ENCODE measurements at regions not wholly inside any gene's neighbourhood (a gene's known extent, or its start where the extent isn't known, plus 50 kb on each side); places are given as distances from the start of the nearest gene placed in this dataset.
"Not testable (repeated sequence)": the region's sequence is repeated elsewhere in the genome, so short reads cannot be mapped to it uniquely, and the experiment has no call there.

- FAIRE-seq, result no peak
- no peak for DNase-seq (ENCODE audit: low spot score)
These were observed 147.8 kb downstream of the SEM1 start for GRCh38 chr7:96561892-96562291.

- no peak for FAIRE-seq
- no peak for DNase-seq (ENCODE audit: low spot score)
These were observed 151.1 kb downstream of the SEM1 start for GRCh38 chr7:96558530-96558929.

GRCh38 chr7:96558093-96558492, 151.6 kb downstream of the SEM1 start:
- FAIRE-seq (no peak), DNase-seq (ENCODE audit: low spot score) (no peak)

GRCh38 chr7:96557598-96557997, 152.0 kb downstream of the SEM1 start:
- not testable (repeated sequence) for DNase-seq (ENCODE audit: low spot score); FAIRE-seq

- no peak for DNase-seq (ENCODE audit: low spot score)
- FAIRE-seq, result no peak
These were observed 161.0 kb downstream of the SEM1 start for GRCh38 chr7:96548664-96549063.

GRCh38 chr7:96547371-96547811, 162.3 kb downstream of the SEM1 start:
- FAIRE-seq, result peak; percentile 70
- DNase-seq (ENCODE audit: low spot score), result peak; percentile 35

GRCh38 chr7:96546426-96546825, 163.2 kb downstream of the SEM1 start:
- DNase-seq (ENCODE audit: low spot score) (no peak), FAIRE-seq (no peak)

GRCh38 chr7:96539471-96539870, 170.2 kb downstream of the SEM1 start:
- no peak for FAIRE-seq
- DNase-seq (ENCODE audit: low spot score), result no peak

GRCh38 chr7:96538632-96539031, 171.0 kb downstream of the SEM1 start:
- DNase-seq (ENCODE audit: low spot score), result no peak
- no peak for FAIRE-seq

GRCh38 chr7:96534221-96534620, 175.4 kb downstream of the SEM1 start:
- FAIRE-seq (no peak), DNase-seq (ENCODE audit: low spot score) (no peak)

- FAIRE-seq, result no peak
- no peak for DNase-seq (ENCODE audit: low spot score)
These were observed 177.2 kb downstream of the SEM1 start for GRCh38 chr7:96532428-96532935.

GRCh38 chr7:96531331-96531730, 178.3 kb downstream of the SEM1 start:
- FAIRE-seq (no peak), DNase-seq (ENCODE audit: low spot score) (no peak)

GRCh38 chr7:96530786-96531185, 178.9 kb downstream of the SEM1 start:
- DNase-seq (ENCODE audit: low spot score) (no peak), FAIRE-seq (no peak)

- DNase-seq (ENCODE audit: low spot score) (no peak), FAIRE-seq (no peak)
These were observed 182.4 kb downstream of the SEM1 start for GRCh38 chr7:96527133-96527827.

- DNase-seq (ENCODE audit: low spot score) (no peak), FAIRE-seq (no peak)
These were observed 183.2 kb downstream of the SEM1 start for GRCh38 chr7:96526496-96526895.

GRCh38 chr7:96521068-96521894, 188.4 kb downstream of the SEM1 start:
- no peak for DNase-seq (ENCODE audit: low spot score)
- FAIRE-seq, result no peak

- FAIRE-seq (no peak), DNase-seq (ENCODE audit: low spot score) (no peak)
These were observed 186.5 kb upstream of the SLC25A13 start for GRCh38 chr7:96508371-96508770.

GRCh38 chr7:96503597-96503996, 181.7 kb upstream of the SLC25A13 start:
- no peak for FAIRE-seq
- no peak for DNase-seq (ENCODE audit: low spot score)

GRCh38 chr7:96501318-96501717, 179.4 kb upstream of the SLC25A13 start:
- DNase-seq (ENCODE audit: low spot score) (no peak), FAIRE-seq (no peak)

GRCh38 chr7:96499532-96499931, 177.6 kb upstream of the SLC25A13 start:
- DNase-seq (ENCODE audit: low spot score) (no peak), FAIRE-seq (peak; percentile 20)

GRCh38 chr7:96497567-96497966, 175.7 kb upstream of the SLC25A13 start:
- DNase-seq (ENCODE audit: low spot score), result no peak
- FAIRE-seq, result no peak

GRCh38 chr7:96495751-96496216, 173.9 kb upstream of the SLC25A13 start:
- DNase-seq (ENCODE audit: low spot score) (no peak), FAIRE-seq (no peak)
